ENCODE measurements at regions not wholly inside any gene's neighbourhood (a gene's known extent, or its start where the extent isn't known, plus 50 kb on each side); places are given as distances from the start of the nearest gene placed in this dataset.
"Not testable (repeated sequence)": the region's sequence is repeated elsewhere in the genome, so short reads cannot be mapped to it uniquely, and the experiment has no call there.

GRCh38 chr15:24733659-24734058 lies 58.1 kb downstream of the NPAP1 start:
- no peak for DNase-seq

DNA sequence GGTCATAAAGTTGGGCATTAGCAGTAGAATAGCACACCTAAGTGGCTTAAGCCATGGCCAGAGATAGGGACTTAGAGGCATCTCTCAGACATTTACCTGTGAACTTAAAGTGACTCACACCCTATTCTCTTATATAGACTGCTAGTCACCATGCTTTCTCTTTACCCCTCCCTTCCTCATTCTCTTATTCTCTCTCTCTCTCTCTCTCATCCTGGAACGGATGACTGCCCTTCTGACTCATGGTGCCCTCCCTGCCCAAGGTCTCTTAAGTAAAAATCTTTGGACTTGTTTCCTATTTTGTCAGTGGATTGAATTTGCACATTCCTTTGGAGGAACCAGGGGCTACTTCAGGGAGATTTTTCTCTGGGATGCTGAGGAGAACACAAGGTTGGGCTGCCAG lies 58.8 kb downstream of the NPAP1 start:
- no peak for DNase-seq

GRCh38 chr15:24745290-24745689 lies 69.7 kb downstream of the NPAP1 start:
- DNase-seq = no peak

DNA sequence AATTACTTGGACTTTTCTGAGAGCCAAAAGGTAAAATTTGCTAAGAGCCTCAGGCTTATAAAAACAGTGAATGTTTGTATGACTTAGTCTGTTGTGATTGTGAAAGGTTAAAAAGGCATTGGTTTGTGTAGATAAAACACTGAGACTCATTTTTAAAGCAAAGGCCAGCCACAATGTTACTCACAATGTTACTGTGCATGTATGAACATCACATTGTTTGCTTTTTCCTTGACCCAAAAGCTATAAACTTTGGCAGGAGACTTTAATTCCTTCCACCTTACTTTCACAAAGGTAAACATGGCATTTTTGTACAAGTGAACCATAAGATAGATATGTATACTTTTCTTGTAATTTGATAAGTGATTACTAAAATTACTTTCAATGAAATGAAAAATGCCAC lies 70.5 kb downstream of the NPAP1 start:
- DNase-seq = no peak

GRCh38 chr15:24747376-24747775 lies 71.8 kb downstream of the NPAP1 start:
- no peak for DNase-seq

DNA sequence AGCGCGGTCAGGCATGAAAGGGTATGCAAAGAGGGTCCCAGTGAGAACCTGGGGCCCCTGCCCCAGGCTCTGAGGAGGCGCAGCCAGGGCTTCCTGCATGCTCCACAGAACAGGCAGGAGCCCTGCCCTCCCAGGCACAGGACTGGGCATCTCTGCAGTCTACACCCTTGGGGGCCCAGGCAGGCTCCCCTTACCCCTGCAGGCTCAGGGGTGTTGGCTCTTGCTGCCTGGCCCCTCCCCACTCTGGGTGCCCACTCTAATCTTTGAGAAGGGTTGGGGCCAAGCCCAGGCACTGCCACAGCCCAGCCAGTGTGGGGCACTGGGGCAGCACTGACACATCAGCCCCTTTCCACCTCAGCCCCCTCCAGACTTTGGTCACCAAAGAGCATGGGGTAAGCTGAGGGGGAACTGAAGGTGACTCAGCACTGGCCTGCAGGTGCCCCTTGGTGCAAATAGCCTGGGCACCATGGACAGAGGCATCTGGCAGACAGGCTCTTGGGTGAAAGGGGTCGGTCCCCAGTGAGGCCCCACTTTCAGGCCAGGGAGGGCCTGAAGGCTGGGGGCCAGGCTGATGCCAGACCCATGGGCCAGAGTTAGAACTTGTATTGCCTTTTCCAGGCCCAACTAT lies 73.4 kb downstream of the NPAP1 start:
- no peak for DNase-seq

GRCh38 chr15:24752354-24752753 lies 76.8 kb downstream of the NPAP1 start:
- no peak for DNase-seq

DNA sequence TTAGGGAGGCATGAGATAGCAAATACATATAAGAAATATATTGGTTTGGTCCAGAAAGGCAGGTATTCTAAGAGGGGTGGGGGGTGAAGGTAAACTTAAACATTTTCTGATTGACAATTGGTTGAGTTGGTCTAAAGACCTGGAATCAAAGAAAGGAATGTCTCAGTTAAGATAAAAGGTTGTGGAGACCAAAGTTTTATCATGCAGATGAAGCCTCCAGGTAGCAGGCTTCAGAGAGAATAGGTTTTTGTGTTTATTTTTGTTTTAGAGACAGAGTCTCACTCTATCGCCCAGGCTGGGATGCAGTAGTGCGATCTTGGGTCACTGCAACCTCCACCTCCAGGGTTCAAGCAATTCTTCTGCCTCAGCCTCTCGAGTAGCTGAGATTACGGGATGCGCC lies 80.5 kb downstream of the NPAP1 start:
- DNase-seq = no peak

- no peak for DNase-seq
Measured at GRCh38 chr15:24760066-24760465, 84.5 kb downstream of the NPAP1 start.

GRCh38 chr15:24761704-24762302 lies 86.2 kb downstream of the NPAP1 start:
- DNase-seq = no peak

GRCh38 chr15:24763891-24764290 lies 88.3 kb downstream of the NPAP1 start:
- DNase-seq = no peak

DNA sequence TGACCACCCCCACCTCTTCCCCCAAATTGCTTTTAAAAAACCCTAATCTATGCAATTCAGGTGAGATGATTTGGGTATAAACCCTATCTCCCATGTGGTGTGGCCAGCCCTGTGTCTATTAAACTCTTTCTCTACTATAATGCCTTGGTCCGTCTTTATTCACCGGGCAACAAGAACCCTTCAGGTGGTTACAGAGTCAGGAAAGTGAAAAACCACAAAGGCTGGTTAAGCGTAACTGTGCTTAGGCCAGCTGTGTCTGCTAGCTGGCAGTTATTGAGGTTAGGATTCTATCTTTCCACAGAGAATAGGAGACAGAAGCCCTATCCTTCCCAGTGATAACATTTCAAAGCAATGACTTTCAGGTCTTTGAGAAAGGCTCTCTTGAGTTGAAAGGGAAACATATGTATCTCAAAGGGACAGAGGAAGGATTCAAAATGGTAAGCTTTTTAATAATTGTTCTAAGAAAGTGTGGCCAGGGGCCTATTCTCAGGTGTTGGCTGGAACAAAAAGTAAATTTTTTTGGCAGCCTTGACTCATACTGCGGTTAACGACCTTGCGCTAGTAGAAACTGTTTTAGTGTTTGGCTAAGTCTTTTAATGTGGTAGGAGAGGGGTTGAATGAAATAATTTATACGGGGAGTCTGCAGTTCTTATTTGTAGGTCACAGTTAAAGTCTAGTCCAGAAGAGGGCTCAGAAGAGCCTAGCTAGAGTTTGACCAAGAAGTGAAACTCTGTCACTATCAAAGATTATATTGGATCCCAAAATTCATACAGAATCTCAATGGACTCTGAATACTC lies 89.0 kb downstream of the NPAP1 start:
- no peak for DNase-seq

GRCh38 chr15:24766511-24767133 lies 91.0 kb downstream of the NPAP1 start:
- DNase-seq = no peak

DNA sequence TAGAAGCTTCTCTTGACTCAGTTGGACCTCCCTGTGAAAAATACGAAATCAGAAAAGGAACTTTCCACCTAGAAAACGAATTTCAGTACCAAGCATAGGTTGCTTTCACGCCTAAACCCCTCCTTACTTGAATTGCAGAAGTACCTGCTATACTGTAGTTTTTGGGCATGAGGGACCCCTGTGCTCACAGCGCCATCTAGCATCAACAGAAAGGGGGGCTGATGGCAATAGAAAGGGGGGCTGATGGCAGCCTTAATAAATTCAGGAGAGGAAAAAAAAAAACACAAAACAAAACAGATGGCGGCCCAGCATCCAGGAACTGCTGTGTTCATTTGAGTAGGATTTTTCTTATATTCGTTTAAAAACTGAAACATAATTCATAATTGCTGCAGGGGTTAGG lies 96.7 kb downstream of the NPAP1 start:
- DNase-seq = no peak

DNA sequence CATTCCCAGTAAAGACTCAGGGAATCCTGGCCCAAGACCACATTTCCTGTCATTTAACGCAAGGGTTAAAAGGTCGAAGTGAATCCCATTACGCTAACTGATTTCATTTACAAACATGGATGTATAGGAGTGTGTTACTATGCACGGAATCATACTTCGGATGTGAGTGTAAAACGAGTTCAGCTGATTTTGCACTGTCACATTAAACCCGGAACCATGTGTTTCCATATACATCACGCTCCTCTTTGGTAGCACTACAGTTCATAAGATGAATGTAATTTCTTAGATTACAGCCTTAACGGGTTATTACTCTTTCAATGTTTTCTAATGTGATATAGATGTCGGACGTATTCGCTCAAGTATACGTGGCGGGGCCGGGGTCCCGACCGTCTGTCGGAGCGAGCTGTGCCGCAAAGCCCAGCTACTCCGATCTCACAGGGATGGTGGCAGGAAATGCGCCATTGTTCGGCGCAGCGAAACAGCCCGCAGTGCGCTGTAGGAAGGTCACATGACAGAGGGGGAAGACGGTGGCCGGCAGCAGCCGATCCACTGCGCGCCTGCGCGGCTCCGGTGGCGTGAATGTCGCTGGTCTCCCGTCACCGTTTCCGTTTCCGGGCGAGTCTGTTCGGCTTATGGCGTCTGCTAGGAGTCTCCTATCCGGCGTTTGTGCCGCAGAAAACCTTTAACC lies 97.3 kb downstream of the NPAP1 start:
- peak; percentile 31 for DNase-seq

DNA sequence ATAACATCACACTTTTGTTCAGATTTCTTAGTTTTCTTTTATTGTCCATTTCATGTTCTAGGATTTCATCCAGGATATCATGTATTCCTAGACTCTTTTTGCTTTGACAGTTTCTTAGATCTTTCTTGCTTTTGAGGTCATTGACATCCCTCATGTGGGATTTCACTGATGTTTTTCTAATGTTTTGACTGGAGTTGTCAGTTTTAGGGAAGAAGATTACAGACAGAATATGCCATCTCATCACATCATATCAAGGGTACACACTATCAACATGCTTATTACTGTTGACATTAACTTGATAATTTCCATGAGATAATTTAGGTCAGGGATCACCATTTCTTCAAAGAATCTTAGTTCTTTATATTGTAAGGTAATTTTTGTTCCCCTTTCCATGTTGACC lies 101.7 kb downstream of the NPAP1 start:
- no peak for DNase-seq

DNA sequence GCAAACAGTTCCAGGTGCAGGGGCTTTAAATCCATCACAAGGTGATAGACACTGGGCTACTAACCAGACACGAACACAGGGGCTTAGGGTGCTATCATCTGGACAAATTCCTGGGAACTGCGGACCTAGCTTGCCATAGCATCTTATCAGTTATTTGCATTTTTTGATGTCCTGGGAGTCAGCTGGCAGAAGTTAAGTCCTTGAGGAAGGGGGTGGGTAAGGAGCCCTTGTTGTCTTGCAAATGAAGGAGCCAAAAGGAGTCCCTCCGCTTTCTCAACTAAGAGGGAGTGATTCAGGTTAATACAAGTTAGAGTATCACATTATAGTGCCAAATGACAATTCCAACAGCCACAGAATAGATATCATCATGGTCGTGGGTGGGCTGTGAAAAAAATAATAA lies 108.9 kb downstream of the NPAP1 start:
- DNase-seq = no peak

- no peak for DNase-seq
Measured at GRCh38 chr15:24786347-24786746, 110.8 kb downstream of the NPAP1 start.

GRCh38 chr15:24802624-24803023 lies 127.0 kb downstream of the NPAP1 start:
- not testable (repeated sequence) for DNase-seq

DNA sequence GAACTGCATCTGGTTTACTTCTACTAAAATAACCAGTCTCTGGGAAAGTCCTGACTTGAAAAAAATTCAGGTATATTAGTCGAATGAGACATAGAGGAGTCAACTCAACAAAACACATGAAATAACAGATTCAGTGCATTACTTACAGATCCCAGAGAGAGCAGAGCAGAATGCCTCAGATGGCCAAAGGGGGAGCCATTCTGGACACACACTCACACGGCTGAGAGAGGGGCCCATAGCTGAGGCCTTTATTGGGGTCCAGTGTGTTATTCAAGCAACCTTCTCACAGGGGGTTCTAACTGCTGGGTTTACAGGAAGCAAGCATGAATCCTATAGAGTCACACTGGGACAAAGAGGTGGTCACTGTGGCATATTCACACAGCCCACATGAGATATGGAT lies 135.1 kb upstream of the SNRPN start:
- DNase-seq = no peak

- no peak for DNase-seq
Measured at GRCh38 chr15:24823473-24823872, 131.3 kb upstream of the SNRPN start.

GRCh38 chr15:24832282-24832681 lies 122.5 kb upstream of the SNRPN start:
- no peak for DNase-seq

DNA sequence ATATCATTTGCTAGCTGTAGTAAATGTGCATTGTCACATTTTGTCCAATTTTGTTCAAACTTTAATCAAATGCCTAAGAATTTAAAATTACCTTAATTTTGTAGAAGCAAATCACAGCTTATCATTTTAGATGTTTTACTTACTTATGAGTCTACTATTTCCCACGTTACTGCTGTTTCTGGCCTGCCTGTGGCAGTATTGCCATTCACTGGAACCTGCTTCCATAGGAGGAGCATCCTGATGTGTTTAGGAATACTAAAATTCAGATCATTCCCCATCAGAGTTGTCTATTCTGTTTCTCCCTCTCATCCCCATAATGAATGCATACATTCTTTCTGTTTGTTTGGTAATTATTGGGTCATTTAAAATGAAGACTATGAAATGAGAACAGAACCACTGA lies 119.5 kb upstream of the SNRPN start:
- DNase-seq = no peak
